B cell (primary cell): ENCODE measurements at regions not wholly inside any gene's neighbourhood (a gene's known extent, or its start where the extent isn't known, plus 50 kb on each side); places are given as distances from the start of the nearest gene placed in this dataset.

ENCODE experiments used
- CTCF ChIP-seq: fragments of 200-600 bp; IDR thresholded peaks from one replicate; pipeline ENCODE4 v1.8.0; 2022; ENCODE audit warnings: antibody characterized with exemption, mild to moderate bottlenecking
- EZH2 ChIP-seq: IDR thresholded peaks from 2 replicates; pipeline ENCODE4 v1.6.1; 2012; ENCODE audit warnings: borderline replicate concordance, low read depth, mild to moderate bottlenecking, moderate library complexity, low read length; ENCODE audit not compliant: insufficient read depth, poor library complexity, severe bottlenecking

GRCh38 chr2:224109751-224110150 is 70.7 kb upstream of the SERPINE2 start:
- no peak for TF ChIP-seq CTCF
- no peak for TF ChIP-seq EZH2
